ENCODE measurements at regions not wholly inside any gene's neighbourhood (a gene's known extent, or its start where the extent isn't known, plus 50 kb on each side); places are given as distances from the start of the nearest gene placed in this dataset.
A peak's percentile ranks its signal among the peaks of the same experiment; 100 is the strongest.

GRCh38 chr2:144078802-144079724 is 440.9 kb downstream of the ZEB2 start:
- H3K9me3 Mint-ChIP-seq, result no peaks in the 10 kb centered on the region
- no peaks in the 10 kb centered on the region for H3K9me3 ChIP-seq (ENCODE audit: low read length)

GRCh38 chr2:144078106-144078505 is 441.8 kb downstream of the ZEB2 start:
- CTCF ChIA-PET, result no interaction called here
- no peak overlapping the region for H3K27ac Mint-ChIP-seq

More at GRCh38 chr2:144078802-144079724, 440.9 kb downstream of the ZEB2 start:
- Histone ChIP-seq H3K27me3 (ENCODE audit: insufficient read depth, low read length, poor library complexity, severe bottlenecking) (no peaks in the 10 kb centered on the region), H3K4me1 (ENCODE audit: insufficient read depth, low read length) (no peaks in the 10 kb centered on the region), H3K36me3 (ENCODE audit: insufficient read depth, low read length) (no peaks in the 10 kb centered on the region), H3K27ac (ENCODE audit: low read depth, low read length) (no peak overlapping the region), H3K4me3 (ENCODE audit: low read length) (no peak overlapping the region)
- Mint-ChIP-seq H3K36me3 (peaks cover 4 to 12% (median 12%) of the 10 kb centered on the region in 3 donors), H3K4me3 (no peak overlapping the region), H3K27me3 (no peaks in the 10 kb centered on the region), H3K27ac (no peak overlapping the region), H3K4me1 (no peaks in the 10 kb centered on the region)
- no peak for DNase-seq
- ChIA-PET POLR2A (no interaction called here), CTCF (no interaction called here)

GRCh38 chr2:144074450-144074849 is 445.5 kb downstream of the ZEB2 start:
- peaks cover 4 to 10% (median 4%) of the 10 kb centered on the region in 3 donors for H3K36me3 Mint-ChIP-seq
- CTCF ChIA-PET, result no interaction called here
- no peak overlapping the region for H3K4me3 ChIP-seq (ENCODE audit: low read length)

More at GRCh38 chr2:144078106-144078505, 441.8 kb downstream of the ZEB2 start:
- Histone ChIP-seq H3K36me3 (ENCODE audit: insufficient read depth, low read length) (no peaks in the 10 kb centered on the region), H3K4me1 (ENCODE audit: insufficient read depth, low read length) (no peaks in the 10 kb centered on the region), H3K9me3 (ENCODE audit: low read length) (no peaks in the 10 kb centered on the region), H3K27ac (ENCODE audit: low read depth, low read length) (no peak overlapping the region), H3K4me3 (ENCODE audit: low read length) (no peak overlapping the region), H3K27me3 (ENCODE audit: insufficient read depth, low read length, poor library complexity, severe bottlenecking) (no peaks in the 10 kb centered on the region)
- Mint-ChIP-seq H3K9me3 (no peaks in the 10 kb centered on the region), H3K4me3 (no peak overlapping the region), H3K4me1 (no peaks in the 10 kb centered on the region), H3K27me3 (no peaks in the 10 kb centered on the region), H3K36me3 (peaks cover 4 to 9% (median 7%) of the 10 kb centered on the region in 3 donors)
- POLR2A ChIA-PET, result no interaction called here
- no peak for DNase-seq

GRCh38 chr2:144071461-144071860 is 448.5 kb downstream of the ZEB2 start:
- Mint-ChIP-seq H3K36me3 (peaks cover 8 to 11% (median 9%) of the 10 kb centered on the region in 3 donors), H3K27ac (peak overlapping the region in 1 of 8 donors; percentile 21), H3K4me1 (no peaks in the 10 kb centered on the region), H3K4me3 (no peak overlapping the region), H3K27me3 (peaks cover 0 to 2% of the 10 kb centered on the region in 2 donors), H3K9me3 (no peaks in the 10 kb centered on the region)
- H3K27ac ChIP-seq (ENCODE audit: low read depth, low read length), result no peak overlapping the region
- H3K36me3 ChIP-seq (ENCODE audit: insufficient read depth, low read length), result no peaks in the 10 kb centered on the region
- no peak overlapping the region for H3K4me3 ChIP-seq (ENCODE audit: low read length)
- no peaks in the 10 kb centered on the region for H3K9me3 ChIP-seq (ENCODE audit: low read length)
- POLR2A ChIA-PET, result no interaction called here
- no peaks in the 10 kb centered on the region for H3K4me1 ChIP-seq (ENCODE audit: insufficient read depth, low read length)
- CTCF ChIA-PET, result no interaction called here
- no peak for DNase-seq
- no peaks in the 10 kb centered on the region for H3K27me3 ChIP-seq (ENCODE audit: insufficient read depth, low read length, poor library complexity, severe bottlenecking)

More at GRCh38 chr2:144074450-144074849, 445.5 kb downstream of the ZEB2 start:
- no peaks in the 10 kb centered on the region for H3K27me3 ChIP-seq (ENCODE audit: insufficient read depth, low read length, poor library complexity, severe bottlenecking)
- Mint-ChIP-seq H3K4me3 (no peak overlapping the region), H3K4me1 (no peaks in the 10 kb centered on the region), H3K9me3 (no peaks in the 10 kb centered on the region), H3K27me3 (no peaks in the 10 kb centered on the region), H3K27ac (no peak overlapping the region)
- no peaks in the 10 kb centered on the region for H3K4me1 ChIP-seq (ENCODE audit: insufficient read depth, low read length)
- no peak overlapping the region for H3K27ac ChIP-seq (ENCODE audit: low read depth, low read length)
- H3K9me3 ChIP-seq (ENCODE audit: low read length), result no peaks in the 10 kb centered on the region
- no peaks in the 10 kb centered on the region for H3K36me3 ChIP-seq (ENCODE audit: insufficient read depth, low read length)
- no peak for DNase-seq
- POLR2A ChIA-PET, result no interaction called here

- CTCF ChIA-PET, result no interaction called here
- H3K27ac Mint-ChIP-seq, result peak overlapping the region in 1 of 8 donors; percentile 54
Observed at GRCh38 chr2:144067506-144067905, 452.4 kb downstream of the ZEB2 start.

GRCh38 chr2:144063602-144064001 is 456.3 kb downstream of the ZEB2 start:
- H3K36me3 ChIP-seq (ENCODE audit: insufficient read depth, low read length), result no peaks in the 10 kb centered on the region

More at GRCh38 chr2:144067506-144067905, 452.4 kb downstream of the ZEB2 start:
- H3K9me3 ChIP-seq (ENCODE audit: low read length), result no peaks in the 10 kb centered on the region
- no peaks in the 10 kb centered on the region for H3K36me3 ChIP-seq (ENCODE audit: insufficient read depth, low read length)
- no peak for DNase-seq
- H3K9me3 Mint-ChIP-seq, result no peaks in the 10 kb centered on the region
- H3K4me3 ChIP-seq (ENCODE audit: low read length), result no peak overlapping the region
- H3K27me3 Mint-ChIP-seq, result peaks cover 0 to 2% of the 10 kb centered on the region in 2 donors
- H3K27me3 ChIP-seq (ENCODE audit: insufficient read depth, low read length, poor library complexity, severe bottlenecking), result no peaks in the 10 kb centered on the region
- no peak overlapping the region for H3K27ac ChIP-seq (ENCODE audit: low read depth, low read length)
- POLR2A ChIA-PET, result no interaction called here
- no peaks in the 10 kb centered on the region for H3K4me1 Mint-ChIP-seq
- H3K36me3 Mint-ChIP-seq, result peaks cover 7 to 21% (median 8%) of the 10 kb centered on the region in 3 donors
- H3K4me3 Mint-ChIP-seq, result no peak overlapping the region
- no peaks in the 10 kb centered on the region for H3K4me1 ChIP-seq (ENCODE audit: insufficient read depth, low read length)

GRCh38 chr2:144054911-144055310 is 465.0 kb downstream of the ZEB2 start:
- Mint-ChIP-seq H3K4me3 (no peak overlapping the region), H3K27ac (no peak overlapping the region), H3K27me3 (no peaks in the 10 kb centered on the region), H3K9me3 (no peaks in the 10 kb centered on the region), H3K4me1 (no peaks in the 10 kb centered on the region), H3K36me3 (peaks cover 4 to 10% (median 8%) of the 10 kb centered on the region in 3 donors)
- ChIA-PET CTCF (no interaction called here), POLR2A (no interaction called here)
- H3K9me3 ChIP-seq (ENCODE audit: low read length), result no peaks in the 10 kb centered on the region
- no peaks in the 10 kb centered on the region for H3K36me3 ChIP-seq (ENCODE audit: insufficient read depth, low read length)
- no peak overlapping the region for H3K4me3 ChIP-seq (ENCODE audit: low read length)
- no peaks in the 10 kb centered on the region for H3K4me1 ChIP-seq (ENCODE audit: insufficient read depth, low read length)
- H3K27me3 ChIP-seq (ENCODE audit: insufficient read depth, low read length, poor library complexity, severe bottlenecking), result no peaks in the 10 kb centered on the region
- H3K27ac ChIP-seq (ENCODE audit: low read depth, low read length), result no peak overlapping the region
- no peak for DNase-seq

More at GRCh38 chr2:144063602-144064001, 456.3 kb downstream of the ZEB2 start:
- Mint-ChIP-seq H3K27me3 (peaks cover 0 to 2% of the 10 kb centered on the region in 2 donors), H3K36me3 (peaks cover 1 to 12% (median 6%) of the 10 kb centered on the region in 3 donors), H3K4me3 (no peak overlapping the region), H3K4me1 (no peaks in the 10 kb centered on the region), H3K27ac (no peak overlapping the region), H3K9me3 (no peaks in the 10 kb centered on the region)
- H3K4me1 ChIP-seq (ENCODE audit: insufficient read depth, low read length), result no peaks in the 10 kb centered on the region
- H3K9me3 ChIP-seq (ENCODE audit: low read length), result no peaks in the 10 kb centered on the region
- CTCF ChIA-PET, result no interaction called here
- H3K27me3 ChIP-seq (ENCODE audit: insufficient read depth, low read length, poor library complexity, severe bottlenecking), result no peaks in the 10 kb centered on the region
- H3K4me3 ChIP-seq (ENCODE audit: low read length), result no peak overlapping the region
- POLR2A ChIA-PET, result no interaction called here
- H3K27ac ChIP-seq (ENCODE audit: low read depth, low read length), result no peak overlapping the region
- no peak for DNase-seq

- Mint-ChIP-seq H3K4me1 (no peaks in the 10 kb centered on the region), H3K9me3 (no peaks in the 10 kb centered on the region), H3K27me3 (no peaks in the 10 kb centered on the region), H3K36me3 (peaks cover 1 to 10% (median 3%) of the 10 kb centered on the region in 3 donors), H3K4me3 (no peak overlapping the region), H3K27ac (no peak overlapping the region)
- Histone ChIP-seq H3K36me3 (ENCODE audit: insufficient read depth, low read length) (no peaks in the 10 kb centered on the region), H3K27me3 (ENCODE audit: insufficient read depth, low read length, poor library complexity, severe bottlenecking) (no peaks in the 10 kb centered on the region), H3K4me3 (ENCODE audit: low read length) (no peak overlapping the region), H3K27ac (ENCODE audit: low read depth, low read length) (no peak overlapping the region), H3K4me1 (ENCODE audit: insufficient read depth, low read length) (no peaks in the 10 kb centered on the region), H3K9me3 (ENCODE audit: low read length) (no peaks in the 10 kb centered on the region)
- no peak for DNase-seq
- ChIA-PET CTCF (no interaction called here), POLR2A (no interaction called here)
Observed at GRCh38 chr2:144052083-144052482, 467.8 kb downstream of the ZEB2 start.

Data from CD8-positive, alpha-beta memory T cell (primary cell).